Subcutaneous abdominal adipose tissue (tissue), 5 donors: ENCODE measurements at regions not wholly inside any gene's neighbourhood (a gene's known extent, or its start where the extent isn't known, plus 50 kb on each side); places are given as distances from the start of the nearest gene placed in this dataset.
"Not testable (repeated sequence)": the region's sequence is repeated elsewhere in the genome, so short reads cannot be mapped to it uniquely, and the experiment has no call there.

Experiments used
- H3K27ac ChIP-seq: one replicate; pipeline ENCODE4 v1.7.0; 2013; ENCODE audit warnings: low read depth, mild to moderate bottlenecking, inconsistent platforms, low read length, moderate library complexity
- H3K27me3 ChIP-seq, 5 donors: one replicate each; pipeline ENCODE4 v1.7.0; 2013; ENCODE audit warnings: low read length in 5 of 5, inconsistent platforms in 1 of 5; ENCODE audit not compliant: control insufficient read depth in 5 of 5, insufficient read depth in 4 of 5
- H3K36me3 ChIP-seq, 5 donors: one replicate each; pipeline ENCODE4 v1.7.0; 2013; ENCODE audit warnings: low read length in 5 of 5; ENCODE audit not compliant: control insufficient read depth in 5 of 5, insufficient read depth in 5 of 5
- H3K4me1 ChIP-seq, 5 donors: one replicate each; pipeline ENCODE4 v1.7.0; 2013; ENCODE audit warnings: low read length in 5 of 5, mild to moderate bottlenecking in 3 of 5, moderate library complexity in 1 of 5; ENCODE audit not compliant: control insufficient read depth in 5 of 5, insufficient read depth in 5 of 5
- H3K4me3 ChIP-seq, 5 donors: one replicate each; pipeline ENCODE4 v1.7.0; 2013; ENCODE audit warnings: low read length in 5 of 5, low read depth in 1 of 5
- H3K9ac ChIP-seq, 5 donors: one replicate each; pipeline ENCODE4 v1.7.0; 2013; ENCODE audit warnings: low read length in 5 of 5, mild to moderate bottlenecking in 4 of 5, moderate library complexity in 3 of 5
- H3K9me3 ChIP-seq, 5 donors: one replicate each; pipeline ENCODE4 v1.7.0; 2013; ENCODE audit warnings: low read length in 5 of 5; ENCODE audit not compliant: control insufficient read depth in 5 of 5
- donor health status: healthy.
- donor health status: healthy.
- donor health status: healthy.
- donor health status: healthy.
- donor health status: healthy.

- H3K9ac ChIP-seq, H3K27me3 ChIP-seq, H3K36me3 ChIP-seq, H3K9me3 ChIP-seq, H3K4me1 ChIP-seq, H3K4me3 ChIP-seq, H3K27ac ChIP-seq: not testable (repeated sequence)
Measured at GRCh38 chr12:24619954-24620353, 328.9 kb downstream of the BCAT1 start.

- H3K4me1 ChIP-seq, result no peaks in the 10 kb centered on the region
- H3K4me3 ChIP-seq, result no peak overlapping the region
- peaks cover 0 to 4% (median 0%) of the 10 kb centered on the region in 5 donors for H3K9me3 ChIP-seq
- H3K9ac ChIP-seq, result no peak overlapping the region
- H3K27me3 ChIP-seq, result no peaks in the 10 kb centered on the region
- no peaks in the 10 kb centered on the region for H3K36me3 ChIP-seq
- H3K27ac ChIP-seq, result no peak overlapping the region
Measured at GRCh38 chr12:24617471-24617870, 331.4 kb downstream of the BCAT1 start.

GRCh38 chr12:24615967-24616411 is 332.9 kb downstream of the BCAT1 start:
- Histone ChIP-seq H3K9me3 (peaks cover 0 to 4% (median 0%) of the 10 kb centered on the region in 5 donors), H3K27me3 (no peaks in the 10 kb centered on the region), H3K27ac (no peak overlapping the region)

GRCh38 chr12:24608637-24609285 is 340.1 kb downstream of the BCAT1 start:
- H3K9me3 ChIP-seq, result peaks cover 0 to 7% (median 4%) of the 10 kb centered on the region in 5 donors

More at GRCh38 chr12:24615967-24616411, 332.9 kb downstream of the BCAT1 start:
- H3K4me3 ChIP-seq, result no peak overlapping the region
- H3K36me3 ChIP-seq, result no peaks in the 10 kb centered on the region
- no peak overlapping the region for H3K9ac ChIP-seq
- no peaks in the 10 kb centered on the region for H3K4me1 ChIP-seq

GRCh38 chr12:24608108-24608507 is 340.8 kb downstream of the BCAT1 start:
- Histone ChIP-seq H3K9ac (no peak overlapping the region), H3K4me1 (peaks cover 0 to 5% (median 0%) of the 10 kb centered on the region in 5 donors), H3K9me3 (peaks cover 0 to 7% (median 4%) of the 10 kb centered on the region in 5 donors), H3K27me3 (no peaks in the 10 kb centered on the region), H3K4me3 (no peak overlapping the region), H3K36me3 (no peaks in the 10 kb centered on the region), H3K27ac (no peak overlapping the region)

More at GRCh38 chr12:24608637-24609285, 340.1 kb downstream of the BCAT1 start:
- no peaks in the 10 kb centered on the region for H3K27me3 ChIP-seq
- no peaks in the 10 kb centered on the region for H3K36me3 ChIP-seq
- H3K4me1 ChIP-seq, result peaks cover 0 to 5% (median 0%) of the 10 kb centered on the region in 5 donors
- H3K9ac ChIP-seq, result no peak overlapping the region
- H3K4me3 ChIP-seq, result no peak overlapping the region
- no peak overlapping the region for H3K27ac ChIP-seq

DNA sequence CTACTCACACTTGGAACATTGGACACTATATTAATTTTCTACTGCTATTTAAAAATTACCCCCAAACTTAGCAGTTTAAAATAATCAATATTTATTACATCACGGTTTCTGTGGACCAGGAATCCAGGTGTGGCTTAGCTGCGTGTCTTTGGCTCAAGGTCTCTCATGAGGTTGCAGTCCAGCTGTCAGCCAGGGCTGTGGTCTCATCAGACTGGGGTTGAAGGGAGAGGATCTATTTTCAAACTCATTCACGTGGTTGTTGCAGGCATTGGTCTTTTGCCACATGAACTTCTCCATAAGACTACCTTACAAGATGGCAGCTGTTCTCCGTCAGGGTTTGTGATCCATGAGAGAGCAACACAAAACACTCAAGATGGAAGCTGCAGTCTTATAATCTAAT is 343.0 kb downstream of the BCAT1 start:
- H3K9ac ChIP-seq, result no peak overlapping the region
- H3K4me1 ChIP-seq, result peaks cover 0 to 5% (median 3%) of the 10 kb centered on the region in 5 donors
- H3K36me3 ChIP-seq, result no peaks in the 10 kb centered on the region
- H3K9me3 ChIP-seq, result peaks cover 0 to 7% (median 0%) of the 10 kb centered on the region in 5 donors
- H3K4me3 ChIP-seq, result no peak overlapping the region
- no peaks in the 10 kb centered on the region for H3K27me3 ChIP-seq
- no peak overlapping the region for H3K27ac ChIP-seq

- no peak overlapping the region for H3K27ac ChIP-seq
- peaks cover 0 to 7% (median 0%) of the 10 kb centered on the region in 5 donors for H3K9me3 ChIP-seq
- no peaks in the 10 kb centered on the region for H3K27me3 ChIP-seq
- H3K4me1 ChIP-seq, result peaks cover 0 to 5% (median 4%) of the 10 kb centered on the region in 5 donors
- no peaks in the 10 kb centered on the region for H3K36me3 ChIP-seq
- H3K9ac ChIP-seq, result no peak overlapping the region
- H3K4me3 ChIP-seq, result no peak overlapping the region
Measured at GRCh38 chr12:24605466-24605865, 343.4 kb downstream of the BCAT1 start.

DNA sequence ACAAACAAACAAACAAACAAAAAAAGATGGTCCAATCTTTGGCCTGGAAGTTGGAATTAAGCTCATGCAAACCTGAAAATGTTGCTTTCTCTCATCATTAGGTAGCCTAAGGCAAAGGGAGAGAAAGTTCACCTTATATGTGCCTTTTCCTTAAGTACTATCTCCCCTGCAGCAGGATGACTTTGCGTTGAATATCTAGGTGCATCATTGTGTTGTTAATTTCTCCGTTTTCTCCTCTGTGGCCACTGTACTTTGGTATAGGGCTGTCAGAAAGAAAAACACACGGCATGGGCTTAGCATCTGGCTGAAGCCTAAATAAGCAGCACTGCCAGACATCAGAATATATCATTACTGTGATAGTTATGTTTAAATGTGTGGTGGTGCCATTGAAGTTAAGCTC is 345.5 kb downstream of the BCAT1 start:
- no peak overlapping the region for H3K9ac ChIP-seq
- peaks cover 0 to 7% (median 0%) of the 10 kb centered on the region in 5 donors for H3K9me3 ChIP-seq
- H3K4me1 ChIP-seq, result peaks cover 0 to 5% (median 4%) of the 10 kb centered on the region in 5 donors
- H3K27ac ChIP-seq, result no peak overlapping the region
- H3K4me3 ChIP-seq, result no peak overlapping the region
- no peaks in the 10 kb centered on the region for H3K36me3 ChIP-seq
- H3K27me3 ChIP-seq, result no peaks in the 10 kb centered on the region

- Histone ChIP-seq H3K4me3 (no peak overlapping the region), H3K4me1 (peaks cover 0 to 5% (median 0%) of the 10 kb centered on the region in 5 donors), H3K27me3 (no peaks in the 10 kb centered on the region), H3K9me3 (peaks cover 0 to 2% (median 0%) of the 10 kb centered on the region in 5 donors), H3K36me3 (no peaks in the 10 kb centered on the region), H3K27ac (no peak overlapping the region), H3K9ac (no peak overlapping the region)
Measured at GRCh38 chr12:24600996-24601395, 347.9 kb downstream of the BCAT1 start.

DNA sequence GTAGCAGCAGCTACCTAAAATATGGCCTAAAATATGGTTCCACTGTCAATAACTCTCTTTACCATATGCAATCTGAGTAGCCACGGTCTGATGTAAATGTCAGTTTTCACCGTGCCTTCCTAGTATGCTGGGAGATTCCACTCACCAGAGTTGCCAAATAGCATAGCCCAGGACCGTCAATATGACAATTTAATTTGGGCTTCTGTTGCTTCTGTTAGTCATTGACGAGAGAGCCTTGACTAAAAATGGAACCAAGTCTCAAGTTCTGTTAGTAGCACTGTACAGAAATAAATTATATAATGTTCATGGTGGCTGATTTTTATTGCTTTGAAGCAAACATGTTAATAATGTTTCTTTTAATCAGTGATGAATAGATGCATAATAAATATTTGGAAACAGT is 348.4 kb downstream of the BCAT1 start:
- H3K4me1 ChIP-seq, result peaks cover 0 to 5% (median 0%) of the 10 kb centered on the region in 5 donors
- no peak overlapping the region for H3K27ac ChIP-seq
- no peak overlapping the region for H3K9ac ChIP-seq
- H3K27me3 ChIP-seq, result no peaks in the 10 kb centered on the region
- H3K36me3 ChIP-seq, result no peaks in the 10 kb centered on the region
- no peaks in the 10 kb centered on the region for H3K9me3 ChIP-seq
- H3K4me3 ChIP-seq, result no peak overlapping the region
